ENCODE measurements at regions not wholly inside any gene's neighbourhood (a gene's known extent, or its start where the extent isn't known, plus 50 kb on each side); places are given as distances from the start of the nearest gene placed in this dataset.
"Not testable (repeated sequence)": the region's sequence is repeated elsewhere in the genome, so short reads cannot be mapped to it uniquely, and the experiment has no call there.

- DNase-seq (ENCODE audit: low read depth), result peak; percentile 96
Measured at GRCh38 chr20:53773792-53774401, 180.3 kb upstream of the ZNF217 start.

DNA sequence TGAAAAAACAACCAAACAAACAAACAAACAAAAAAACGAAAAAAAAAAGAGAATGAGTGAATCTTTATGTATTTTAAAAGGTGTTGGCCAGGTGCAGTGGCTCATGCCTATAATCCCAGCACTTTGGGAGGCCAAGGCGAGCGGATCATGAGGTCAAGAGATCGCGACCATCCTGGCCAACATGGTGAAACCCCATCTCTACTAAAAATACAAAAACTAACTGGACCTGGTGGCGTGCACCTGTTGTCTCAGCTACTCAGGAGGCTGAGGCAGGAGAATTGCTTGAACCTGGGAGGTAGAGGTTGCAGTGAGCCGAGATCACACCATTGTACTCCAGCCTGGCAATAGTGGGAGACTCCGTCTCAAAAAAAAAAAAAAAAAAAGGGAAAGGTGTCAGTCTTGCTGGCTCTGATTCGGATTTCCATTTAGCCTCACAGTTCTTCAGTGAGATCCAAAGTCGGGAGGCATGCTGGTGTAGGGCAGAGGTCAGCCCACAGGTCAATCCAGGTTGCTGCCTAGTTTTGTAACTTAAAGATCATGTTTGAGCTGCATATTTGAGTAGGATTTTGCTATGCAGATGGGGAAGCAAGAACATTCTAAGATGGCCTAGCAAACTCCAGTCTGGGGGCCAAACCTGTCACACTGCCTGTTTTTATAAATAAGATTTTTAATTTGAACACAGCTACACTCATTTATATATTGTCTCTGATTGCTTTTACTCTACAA, 179.6 kb upstream of the ZNF217 start:
- not testable (repeated sequence) for DNase-seq (ENCODE audit: low read depth)

- no peak for DNase-seq (ENCODE audit: low read depth)
Measured at GRCh38 chr20:53769041-53769440, 175.4 kb upstream of the ZNF217 start.

DNA sequence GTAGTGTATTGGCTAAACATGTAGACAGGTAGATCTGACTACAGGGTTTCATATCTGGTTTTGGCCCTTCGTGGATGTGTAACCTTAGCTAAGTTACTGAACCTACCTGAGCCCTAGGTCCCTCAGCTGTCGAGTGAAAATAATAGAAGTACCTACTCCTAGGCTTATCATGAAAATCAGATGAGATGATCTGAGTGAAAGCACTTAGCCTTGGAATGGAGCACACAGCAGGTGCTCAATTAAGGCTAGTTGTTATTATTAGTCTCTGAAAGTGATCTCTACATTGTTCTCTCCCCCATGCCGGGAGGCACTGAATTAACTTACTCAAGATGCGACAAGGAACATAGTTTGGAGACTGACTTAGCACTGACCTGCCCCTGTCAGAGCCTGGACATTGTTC, 174.7 kb upstream of the ZNF217 start:
- DNase-seq (ENCODE audit: low read depth), result no peak

GRCh38 chr20:53767206-53767930, 173.7 kb upstream of the ZNF217 start:
- DNase-seq (ENCODE audit: low read depth), result no peak

DNA sequence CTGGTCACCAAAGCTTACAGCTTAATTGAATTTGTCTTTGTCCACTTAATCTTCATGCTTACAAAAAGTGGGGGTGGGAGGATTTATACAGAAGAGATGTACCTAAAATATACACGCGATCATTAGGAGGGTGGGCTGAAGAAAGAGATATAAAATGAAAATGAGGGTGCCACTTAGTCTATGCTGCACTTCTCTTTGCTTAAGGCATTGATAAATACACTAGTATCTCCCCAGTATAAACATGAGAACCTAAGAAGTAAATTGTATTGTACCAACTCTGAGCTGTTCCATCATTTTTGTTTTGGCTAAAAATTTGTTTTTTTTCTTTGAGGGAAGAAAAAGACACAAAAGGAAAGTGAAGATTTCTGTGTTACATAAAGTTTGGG, 170.8 kb upstream of the ZNF217 start:
- DNase-seq (ENCODE audit: low read depth), result no peak

DNA sequence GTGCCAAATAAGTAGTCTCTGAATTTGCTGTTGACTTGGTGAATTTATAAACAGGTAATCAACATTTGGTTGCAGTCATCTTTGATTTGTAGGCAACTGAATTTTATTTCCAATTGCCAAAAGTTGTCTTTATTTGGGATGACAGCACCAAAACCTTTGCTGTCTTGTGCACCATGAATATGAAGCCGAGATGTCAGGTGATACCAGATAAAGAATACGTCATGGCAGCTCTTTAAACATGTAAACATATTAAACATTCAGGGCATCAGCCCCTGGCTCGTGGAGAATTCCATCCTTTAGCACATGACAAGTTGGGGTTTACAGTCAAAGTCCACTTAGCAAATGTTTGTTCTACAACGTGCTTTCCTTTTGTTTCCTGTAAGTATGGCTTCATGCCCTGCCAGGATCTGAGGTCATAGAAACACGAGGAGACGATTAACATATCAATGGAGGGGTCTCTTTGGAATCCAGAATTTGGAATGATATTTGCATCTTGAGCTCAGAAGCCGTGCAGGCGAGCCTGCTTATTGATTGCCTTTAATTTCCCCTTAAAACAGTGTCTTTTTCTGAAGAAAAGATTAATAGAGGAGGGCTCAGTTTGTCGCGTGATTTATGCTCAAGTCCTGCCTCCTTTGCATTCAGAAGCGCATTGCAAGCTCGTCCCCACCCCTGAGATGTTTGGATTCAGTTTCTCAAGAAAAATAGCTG, 170.2 kb upstream of the ZNF217 start:
- peak; percentile 59 for DNase-seq (ENCODE audit: low read depth)

DNA sequence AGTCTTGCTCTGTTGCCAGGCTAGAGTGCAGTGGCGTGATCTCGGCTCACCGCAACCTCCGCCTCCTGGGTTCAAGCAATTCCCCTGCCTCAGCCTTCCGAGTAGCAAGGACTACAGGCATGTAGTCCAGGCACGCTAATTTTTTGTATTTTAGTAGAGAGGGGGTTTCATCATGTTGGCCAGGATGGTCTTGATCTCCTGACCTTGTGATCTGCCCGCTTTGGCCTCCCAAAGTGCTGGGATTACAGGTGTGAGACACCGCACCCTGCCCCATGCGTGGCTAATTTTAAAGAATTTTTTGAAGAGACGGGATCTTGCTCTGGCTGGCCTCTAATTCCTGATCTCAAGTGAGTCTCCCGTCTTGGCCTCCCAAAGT, 168.8 kb upstream of the ZNF217 start:
- not testable (repeated sequence) for DNase-seq (ENCODE audit: low read depth)

DNA sequence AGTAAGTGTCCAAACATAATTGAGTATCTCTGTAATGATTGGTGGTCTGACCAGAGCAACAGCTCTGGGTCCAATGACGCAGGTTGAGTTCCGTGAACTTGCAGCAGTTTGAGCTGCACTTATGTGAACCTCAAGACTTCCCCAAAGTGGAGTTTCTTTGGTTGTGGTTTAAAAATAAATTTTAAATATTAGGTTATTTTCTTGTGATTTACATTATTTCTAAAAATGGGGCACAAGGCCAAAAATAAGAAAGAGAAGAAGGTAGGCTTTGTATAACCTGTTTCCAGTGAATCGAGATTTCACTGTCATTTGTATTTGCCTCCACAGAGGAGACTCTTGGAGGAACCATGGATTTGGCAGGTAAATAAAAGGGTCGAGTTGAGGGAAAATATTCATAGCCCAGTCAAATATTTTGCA, 166.4 kb upstream of the ZNF217 start:
- no peak for DNase-seq (ENCODE audit: low read depth)

DNA sequence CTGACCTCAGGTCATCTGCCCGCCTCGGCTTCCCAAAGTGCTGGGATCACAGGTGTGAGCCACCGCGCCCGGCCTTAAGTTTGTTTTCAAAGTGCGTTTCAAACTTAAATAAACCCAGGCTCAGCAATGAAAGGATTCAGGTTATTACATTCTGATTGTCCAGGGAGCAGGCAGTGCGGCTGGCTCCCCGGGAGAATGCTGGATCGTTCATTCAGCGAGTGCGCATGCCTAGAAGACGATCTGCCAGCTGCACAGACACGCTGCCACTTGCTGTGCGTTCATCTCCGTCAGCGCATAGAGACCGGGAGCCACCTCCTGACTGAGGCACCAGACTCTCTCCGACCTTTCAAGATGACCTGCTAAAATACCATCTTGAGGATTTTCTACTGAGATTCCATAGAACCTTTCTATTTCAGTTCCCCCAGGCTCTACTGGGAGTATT, 163.9 kb upstream of the ZNF217 start:
- DNase-seq (ENCODE audit: low read depth), result no peak

DNA sequence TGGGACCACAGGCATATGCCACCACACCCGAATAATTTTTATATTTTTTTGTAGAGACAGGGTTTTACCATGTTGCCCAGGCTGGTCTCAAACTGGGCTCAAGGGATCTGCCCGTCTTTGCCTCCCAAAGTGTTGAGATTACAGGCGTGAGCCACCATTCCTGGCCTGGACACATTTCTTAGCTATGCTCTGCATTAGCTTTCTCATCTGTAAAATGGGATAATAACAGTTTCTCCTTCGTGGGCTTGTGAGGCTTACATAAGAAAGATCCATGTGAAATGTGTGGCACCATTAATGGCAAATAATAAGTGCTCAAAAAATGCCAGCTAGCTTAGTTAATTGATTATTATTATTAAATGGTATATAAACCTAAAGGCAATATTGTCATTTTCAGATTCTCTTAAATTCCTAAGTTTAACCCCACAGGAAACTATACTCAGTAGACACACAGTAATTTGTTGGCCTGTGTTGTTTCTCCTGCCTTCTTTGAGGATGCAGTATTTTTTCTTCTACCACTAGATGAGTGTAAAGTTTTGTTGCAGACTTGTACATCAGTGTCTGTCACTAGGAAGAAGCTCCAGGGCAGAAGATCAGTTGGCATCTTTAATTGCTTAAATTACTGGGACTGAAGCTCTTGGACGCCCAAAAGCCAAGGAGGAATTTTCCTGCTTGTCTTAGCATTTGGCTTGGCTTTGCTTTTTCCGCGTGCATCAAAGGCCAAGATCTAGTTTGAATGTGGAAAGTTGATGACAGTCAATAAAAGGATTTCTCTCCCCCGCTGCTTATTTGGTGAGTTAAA, 162.3 kb upstream of the ZNF217 start:
- DNase-seq (ENCODE audit: low read depth), result no peak

DNA sequence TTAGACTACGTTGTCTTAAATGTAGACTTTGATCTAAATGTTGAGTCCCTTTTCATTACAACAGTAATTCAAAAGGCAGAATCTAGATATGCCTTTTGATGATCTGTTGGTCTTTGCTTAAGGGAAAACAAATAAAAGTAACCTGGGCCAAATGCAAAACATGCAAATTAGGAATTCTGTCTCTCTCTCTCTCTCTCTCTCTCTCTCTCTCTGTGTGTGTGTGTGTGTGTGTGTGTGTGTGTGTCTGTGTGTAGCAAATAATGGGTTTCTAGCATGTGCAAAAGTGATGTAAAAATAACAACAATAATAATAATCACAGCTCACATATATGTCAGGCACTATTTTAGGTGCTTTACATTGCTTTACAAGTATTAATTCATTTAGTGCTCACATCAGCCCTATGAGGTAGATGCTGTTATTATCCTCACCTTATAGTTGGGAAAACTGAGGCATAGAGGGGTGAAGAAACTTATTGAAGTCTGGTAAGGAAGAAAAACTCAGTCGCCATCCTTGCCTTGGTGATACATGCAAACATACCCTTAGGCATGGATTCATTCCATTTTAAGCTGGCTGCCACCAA, 160.3 kb upstream of the ZNF217 start:
- DNase-seq (ENCODE audit: low read depth), result no peak

DNA sequence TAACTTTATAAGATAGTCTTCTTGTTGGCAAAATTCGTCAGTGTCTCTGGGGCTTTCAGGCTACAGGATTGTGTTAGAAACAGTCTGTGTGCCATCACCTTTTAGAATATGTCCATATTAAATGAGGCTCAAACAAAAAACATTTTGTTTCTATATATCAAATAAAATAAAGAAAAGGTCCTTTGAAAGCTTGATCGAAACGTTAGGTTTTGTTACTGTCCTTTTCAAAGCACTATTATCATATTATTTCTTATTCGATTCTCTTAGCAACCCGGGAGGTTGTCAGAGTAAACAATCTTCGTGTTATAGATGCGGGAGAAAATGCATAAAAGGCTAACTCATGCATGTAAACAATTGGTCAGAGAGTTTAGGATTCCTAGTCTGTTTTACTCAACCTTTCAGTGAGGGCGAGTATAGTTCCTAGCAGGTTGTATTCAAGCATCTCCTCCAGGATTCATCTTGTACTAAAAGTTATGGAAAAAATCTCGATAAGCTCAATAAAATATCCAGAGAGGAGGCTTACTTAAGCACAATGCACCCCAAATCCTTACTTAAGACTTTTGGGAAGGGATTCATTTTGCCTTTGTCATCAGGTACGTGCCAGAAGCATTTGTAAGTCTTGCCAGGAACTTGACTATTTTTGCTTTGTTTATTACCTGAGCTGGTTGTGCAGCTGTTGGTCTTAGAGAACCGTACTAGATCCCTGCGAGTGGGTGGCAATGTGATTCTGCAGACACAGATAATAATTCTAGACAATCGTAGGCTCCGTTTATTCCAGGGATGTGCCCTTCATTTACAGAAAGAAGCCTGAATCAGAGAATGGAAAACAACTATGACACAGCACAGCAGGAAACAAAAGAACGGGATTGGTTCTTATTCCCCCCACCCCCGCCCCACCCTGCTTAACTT, 159.6 kb upstream of the ZNF217 start:
- peak; percentile 74 for DNase-seq (ENCODE audit: low read depth)

- DNase-seq (ENCODE audit: low read depth), result no peak
Measured at GRCh38 chr20:53752583-53752970, 158.9 kb upstream of the ZNF217 start.

DNA sequence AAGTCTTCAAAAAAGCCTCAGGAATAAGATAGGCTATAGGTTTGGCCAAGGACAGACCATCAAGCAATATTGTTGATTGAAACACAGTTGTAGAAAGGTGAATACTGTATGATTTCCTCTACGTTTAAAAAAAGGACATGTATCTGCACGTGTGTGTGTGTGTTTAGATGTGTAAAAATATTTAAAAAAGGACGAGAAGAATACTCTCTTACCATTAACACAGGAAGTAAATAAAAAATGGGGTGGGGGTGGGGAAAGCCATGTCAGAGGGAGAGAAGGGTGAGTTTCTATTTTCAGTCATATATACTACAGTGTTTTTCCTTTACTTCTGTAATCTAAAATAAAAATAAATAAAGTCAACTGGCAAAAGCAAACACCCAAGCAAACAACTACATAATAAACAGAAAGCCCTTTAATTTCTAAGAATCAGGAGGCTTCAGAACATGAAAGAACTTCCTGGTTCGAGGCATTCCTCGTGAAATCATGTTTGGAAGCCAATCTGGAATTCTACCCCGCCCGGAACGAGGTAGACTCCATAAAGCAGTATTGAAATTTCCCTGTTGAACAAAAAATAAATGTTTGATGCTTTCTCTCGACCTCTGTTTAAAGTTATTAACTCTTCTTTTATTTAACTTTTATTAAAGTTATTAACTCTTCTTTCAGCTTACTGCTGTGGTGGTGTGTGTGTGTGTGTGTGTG, 158.1 kb upstream of the ZNF217 start:
- DNase-seq (ENCODE audit: low read depth), result no peak

- DNase-seq (ENCODE audit: low read depth), result peak; percentile 89
Measured at GRCh38 chr20:53750827-53751619, 157.4 kb upstream of the ZNF217 start.

GRCh38 chr20:53749499-53749898, 155.9 kb upstream of the ZNF217 start:
- no peak for DNase-seq (ENCODE audit: low read depth)

DNA sequence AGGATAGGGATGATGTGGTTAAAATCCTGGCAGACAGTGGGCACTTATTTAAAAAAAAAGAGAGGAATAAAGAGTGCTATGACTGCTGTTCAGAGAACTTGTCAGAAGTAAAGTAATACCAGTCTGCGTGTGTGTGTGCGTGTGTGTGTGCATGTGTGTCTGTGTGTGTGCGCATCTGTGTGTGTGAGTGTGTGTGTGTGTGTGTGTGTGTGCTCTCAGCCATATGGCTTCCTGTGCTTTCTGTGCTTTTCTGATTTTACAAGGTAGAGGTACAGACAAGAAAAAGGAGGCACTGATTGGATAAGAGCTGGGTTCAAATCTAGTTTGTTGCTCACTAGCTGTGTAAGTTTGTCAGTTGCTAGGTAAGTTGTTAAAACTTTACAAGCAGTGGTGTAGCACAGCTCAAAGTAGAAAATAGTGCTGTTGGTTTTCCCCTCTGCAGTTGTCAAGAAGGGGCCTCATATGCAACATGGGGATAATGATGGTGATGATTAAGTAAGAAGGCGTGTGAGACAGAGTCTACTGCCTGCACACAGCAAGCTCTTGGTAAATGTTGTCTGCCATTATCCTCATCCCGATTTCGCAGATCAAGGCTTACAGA, 155.3 kb upstream of the ZNF217 start:
- peak; percentile 88 for DNase-seq (ENCODE audit: low read depth)

Measured in amniotic epithelial cell (primary cell).